Muscle of back (tissue), 3 donors: ENCODE measurements at regions not wholly inside any gene's neighbourhood (a gene's known extent, or its start where the extent isn't known, plus 50 kb on each side); places are given as distances from the start of the nearest gene placed in this dataset.

Experiments used
- DNase-seq, 3 donors: peaks; one replicate each; pipeline versions ENCODE4 v3.0.0 to v3.0.0-alpha.2; 2013

DNA sequence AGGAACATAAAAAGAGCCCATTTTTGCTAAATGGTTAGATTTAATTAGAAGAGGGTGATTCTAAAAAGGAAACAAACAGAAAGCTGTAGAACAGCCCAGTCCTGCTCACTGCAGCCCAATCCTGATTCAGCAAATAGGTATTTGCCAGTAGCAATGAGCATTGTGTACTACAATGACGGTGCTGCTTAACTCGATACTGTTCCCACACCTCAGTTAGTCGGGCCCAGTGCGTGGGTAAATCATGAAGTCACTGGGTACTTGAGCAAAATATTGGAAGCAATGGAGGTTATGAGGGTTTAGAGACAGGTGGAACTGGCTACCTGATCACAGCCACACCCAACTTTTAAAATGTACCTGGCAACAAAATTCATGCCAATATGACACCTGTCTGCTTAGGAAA, 101.5 kb upstream of the ADGRL2 start:
- no peak for DNase-seq

DNA sequence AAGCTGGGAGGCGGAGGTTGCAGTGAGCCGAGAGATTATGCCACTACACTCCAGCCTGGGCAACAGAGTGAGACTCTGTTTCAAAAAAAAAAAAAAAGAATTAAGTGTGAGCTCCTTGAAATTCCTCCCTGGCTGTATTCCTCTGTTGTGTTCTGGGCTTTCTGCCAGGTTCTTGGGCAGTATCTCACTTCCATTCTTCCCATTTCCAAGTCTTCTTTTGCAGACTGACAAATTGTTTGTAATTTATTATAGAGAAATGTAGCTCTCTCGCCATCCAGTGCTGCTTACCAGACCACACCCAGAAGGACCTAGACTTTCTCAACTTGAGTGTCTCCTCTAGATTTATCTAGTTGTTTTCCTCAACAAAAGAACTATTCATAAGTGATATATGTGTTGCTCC, 105.0 kb upstream of the ADGRL2 start:
- peak in 2 of 3 donors; percentile 57 to 69 for DNase-seq

DNA sequence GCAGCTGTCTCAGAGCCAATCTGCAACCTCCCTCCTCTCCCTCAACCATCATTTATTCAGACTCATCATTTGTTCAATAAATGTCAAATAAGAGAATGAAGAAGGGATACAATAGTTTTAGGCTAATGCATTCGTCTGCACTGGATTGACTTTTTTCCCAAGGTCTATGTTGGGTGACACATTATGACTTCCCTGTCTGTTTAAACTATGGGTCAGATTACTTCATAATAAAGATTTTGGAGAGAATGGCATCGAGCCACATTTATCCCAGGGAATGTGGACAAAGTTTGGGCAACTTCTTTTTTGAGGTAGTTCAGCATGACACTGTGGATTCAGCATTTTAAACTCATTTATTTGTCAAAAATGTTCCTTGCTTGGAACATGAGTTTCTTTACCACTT, 107.4 kb upstream of the ADGRL2 start:
- no peak for DNase-seq

- peak in 1 of 3 donors; percentile 65 for DNase-seq
Observed at GRCh38 chr1:81690676-81691453, 109.9 kb upstream of the ADGRL2 start.

- peak in 2 of 3 donors; percentile 52 to 64 for DNase-seq
Observed at GRCh38 chr1:81689531-81689941, 111.2 kb upstream of the ADGRL2 start.

- DNase-seq: peak in 1 of 3 donors; percentile 56
Observed at GRCh38 chr1:81682490-81682889, 118.2 kb upstream of the ADGRL2 start.

GRCh38 chr1:81681601-81682266, 119.0 kb upstream of the ADGRL2 start:
- peak; percentile 68 to 90 (median 69) for DNase-seq

GRCh38 chr1:81681114-81681513, 119.6 kb upstream of the ADGRL2 start:
- DNase-seq: peak; percentile 49 to 83 (median 56)

DNA sequence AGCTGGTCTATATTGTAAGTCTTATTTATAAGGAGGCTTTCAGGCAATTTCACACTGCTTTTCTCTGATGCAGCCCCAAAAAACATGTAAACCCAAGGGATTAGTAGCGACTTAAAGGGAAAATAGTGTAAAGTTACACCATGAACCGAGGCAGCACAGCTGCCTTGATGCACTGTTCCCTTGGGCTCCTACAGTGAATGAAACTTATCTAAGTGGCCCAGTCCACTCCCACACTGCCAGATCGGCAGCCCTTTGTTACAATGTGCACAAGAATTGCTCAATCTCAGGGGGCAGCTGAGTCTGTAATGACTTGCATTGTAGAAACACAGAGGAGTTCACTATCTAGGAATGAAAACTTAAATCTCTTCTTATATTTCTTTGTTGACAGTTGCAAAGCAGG, 120.8 kb upstream of the ADGRL2 start:
- DNase-seq: peak in 2 of 3 donors; percentile 27 to 73

DNA sequence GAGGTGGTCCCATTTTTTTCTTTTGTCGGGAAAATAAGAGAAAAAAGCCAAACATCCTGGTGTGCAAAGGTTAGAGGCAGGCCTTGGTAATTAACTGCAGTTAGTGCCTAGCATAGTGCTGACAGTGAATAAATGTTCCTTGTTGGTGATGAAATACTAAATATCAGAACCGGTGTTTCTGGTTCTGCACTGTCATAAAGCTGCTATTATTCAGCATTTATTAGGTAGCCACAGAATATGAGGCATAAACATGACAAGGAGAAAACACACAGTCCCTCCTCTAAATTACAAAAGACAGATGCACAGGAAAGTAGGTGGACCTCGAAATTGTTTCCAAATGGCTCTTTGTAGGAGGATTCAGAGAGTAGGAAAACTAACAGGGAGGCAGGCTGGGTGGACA, 122.0 kb upstream of the ADGRL2 start:
- no peak for DNase-seq

- DNase-seq: no peak
Observed at GRCh38 chr1:81672766-81673165, 128.0 kb upstream of the ADGRL2 start.

- no peak for DNase-seq
Observed at GRCh38 chr1:81671038-81671437, 129.7 kb upstream of the ADGRL2 start.

DNA sequence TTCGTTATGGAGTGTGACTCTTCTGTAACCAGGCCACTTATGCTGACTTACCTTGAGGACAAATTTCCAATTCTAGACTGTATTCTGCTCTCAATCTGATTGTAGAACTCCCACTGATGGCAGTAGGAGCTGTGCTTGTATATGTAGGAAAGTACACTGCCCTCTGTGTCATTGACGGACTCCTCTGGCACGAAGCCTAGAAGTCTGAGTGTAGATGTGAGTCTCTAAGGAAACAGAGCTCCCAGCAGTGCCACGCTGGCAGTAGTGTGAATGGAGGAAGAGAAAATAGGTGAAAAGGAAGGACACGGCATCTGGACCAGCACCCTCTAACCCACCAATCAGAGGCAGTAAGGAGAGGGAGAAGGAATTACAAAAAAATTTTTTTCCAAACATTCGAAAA, 130.4 kb upstream of the ADGRL2 start:
- DNase-seq: peak in 2 of 3 donors; percentile 66 to 82

- no peak for DNase-seq
Observed at GRCh38 chr1:81666586-81666985, 134.1 kb upstream of the ADGRL2 start.

DNA sequence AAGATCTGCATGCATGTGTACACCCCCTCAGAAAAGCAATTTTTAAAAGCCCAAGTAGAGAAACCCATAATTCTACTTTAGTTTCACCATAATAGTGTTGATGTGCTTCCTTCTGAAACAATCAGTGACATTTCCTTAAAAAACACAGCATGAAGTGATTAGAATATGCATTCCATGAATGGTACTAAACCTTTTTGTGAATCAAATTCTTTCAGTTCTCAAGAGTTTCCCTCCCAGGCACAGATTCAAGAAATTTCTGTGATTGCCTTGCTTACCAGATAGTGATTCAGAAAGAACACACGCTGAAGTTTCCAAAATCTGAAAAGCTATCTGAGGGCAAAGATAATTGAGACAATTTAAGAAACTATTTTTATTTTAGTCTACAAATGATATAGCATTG, 136.4 kb upstream of the ADGRL2 start:
- peak in 2 of 3 donors; percentile 41 to 59 for DNase-seq

DNA sequence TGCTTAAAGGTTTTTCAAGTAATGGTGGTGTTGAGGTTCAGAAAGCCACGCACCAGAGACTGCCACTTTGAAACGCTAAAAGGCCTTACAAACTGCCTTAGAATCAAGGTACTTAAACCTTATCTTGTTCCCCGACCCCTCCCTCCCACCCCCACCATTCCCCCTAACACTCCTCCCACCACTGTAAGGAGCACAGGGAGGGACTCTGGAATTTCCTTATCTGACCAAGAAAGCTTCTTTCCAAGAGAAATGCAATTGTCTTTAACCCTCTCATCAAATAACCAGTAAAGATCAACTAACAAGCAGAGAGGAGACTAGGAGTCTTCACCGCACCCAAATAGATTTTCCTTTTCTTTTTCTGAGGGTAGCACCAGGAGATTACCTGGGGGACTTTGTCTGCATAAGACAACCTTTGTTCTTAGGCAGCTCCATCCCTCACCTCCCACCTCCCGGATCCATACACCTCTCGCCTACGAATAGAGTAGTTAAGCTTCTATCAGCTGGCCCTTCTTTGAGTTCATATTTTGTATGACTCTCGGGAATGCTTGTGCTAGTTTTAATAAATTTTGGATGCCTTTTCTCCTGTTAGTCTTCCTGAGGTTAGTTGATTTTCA, 137.7 kb upstream of the ADGRL2 start:
- no peak for DNase-seq

DNA sequence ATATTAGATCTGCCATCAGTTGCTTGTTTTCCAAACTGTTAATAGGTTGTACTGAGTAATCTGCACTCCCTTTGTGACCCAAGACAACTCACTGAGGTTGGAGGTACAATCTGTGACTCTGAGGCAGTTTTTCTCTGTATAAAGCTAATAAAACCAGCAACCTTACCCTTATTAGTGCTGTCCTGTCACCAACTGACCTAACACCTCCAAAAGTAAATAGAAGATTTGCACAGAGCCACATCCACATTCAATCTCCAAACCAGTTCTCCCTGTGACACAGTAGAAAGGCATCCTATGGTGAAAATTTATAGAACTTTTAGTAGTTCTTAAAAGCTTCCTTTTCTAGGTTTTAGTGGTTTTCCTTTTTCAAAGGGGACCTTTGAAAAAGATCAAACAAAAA, 140.4 kb upstream of the ADGRL2 start:
- DNase-seq: no peak

- DNase-seq: no peak
Observed at GRCh38 chr1:81654657-81655056, 146.1 kb upstream of the ADGRL2 start.

DNA sequence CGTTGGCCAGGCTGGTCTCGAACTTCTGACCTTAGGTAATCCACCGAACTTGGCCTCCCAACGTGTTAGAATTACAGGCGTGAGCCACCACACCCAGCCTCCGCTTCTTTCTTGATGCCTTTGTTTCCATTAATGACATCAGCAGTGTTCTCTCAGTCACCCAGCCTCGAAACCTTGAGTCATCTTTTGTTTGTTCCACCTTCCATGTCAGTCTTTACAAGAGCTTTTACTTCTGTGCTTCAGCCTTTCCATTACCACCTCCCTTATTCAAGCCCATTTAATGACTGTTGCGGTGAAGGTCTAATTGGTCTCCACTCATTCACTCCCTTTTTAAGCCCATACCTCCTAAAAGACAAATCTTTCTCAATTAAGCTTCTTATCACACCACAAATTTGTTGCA, 146.6 kb upstream of the ADGRL2 start:
- no peak for DNase-seq

GRCh38 chr1:81650776-81651175, 150.0 kb upstream of the ADGRL2 start:
- DNase-seq: no peak

DNA sequence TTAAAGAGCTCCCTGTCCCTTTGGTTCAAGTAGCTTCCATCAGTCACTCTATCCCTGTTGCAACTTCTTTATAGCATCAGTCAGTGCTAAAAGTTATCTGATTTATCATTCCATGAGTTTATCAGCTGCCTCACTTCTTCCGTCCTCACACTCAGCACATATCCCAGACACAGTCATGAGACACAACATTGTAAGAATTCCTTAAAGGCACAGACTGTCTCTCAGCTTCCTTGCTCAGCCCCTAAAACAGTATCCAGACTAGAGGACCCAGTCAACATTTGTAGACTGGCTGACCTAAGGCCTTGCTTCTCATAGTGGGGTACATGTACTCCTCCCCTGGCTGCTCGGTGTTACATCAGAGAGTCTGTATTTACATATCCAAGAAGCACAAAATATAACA, 164.9 kb upstream of the ADGRL2 start:
- no peak for DNase-seq

- DNase-seq: no peak
Observed at GRCh38 chr1:81634294-81634693, 166.4 kb upstream of the ADGRL2 start.

GRCh38 chr1:81619156-81619555, 181.6 kb upstream of the ADGRL2 start:
- no peak for DNase-seq
